NCI-H510A (cell line): ENCODE measurements at regions not wholly inside any gene's neighbourhood (a gene's known extent, or its start where the extent isn't known, plus 50 kb on each side); places are given as distances from the start of the nearest gene placed in this dataset.

Experiments
- DNase-seq: peaks from one replicate; lab custom pipeline; 2025; lab: John Stamatoyannopoulos, UW

- DNase-seq = no peak
Observed at GRCh38 chr16:74031551-74031950, 265.1 kb upstream of the PSMD7 start.

- DNase-seq = no peak
Observed at GRCh38 chr16:74030000-74030706, 266.5 kb upstream of the PSMD7 start.

DNA sequence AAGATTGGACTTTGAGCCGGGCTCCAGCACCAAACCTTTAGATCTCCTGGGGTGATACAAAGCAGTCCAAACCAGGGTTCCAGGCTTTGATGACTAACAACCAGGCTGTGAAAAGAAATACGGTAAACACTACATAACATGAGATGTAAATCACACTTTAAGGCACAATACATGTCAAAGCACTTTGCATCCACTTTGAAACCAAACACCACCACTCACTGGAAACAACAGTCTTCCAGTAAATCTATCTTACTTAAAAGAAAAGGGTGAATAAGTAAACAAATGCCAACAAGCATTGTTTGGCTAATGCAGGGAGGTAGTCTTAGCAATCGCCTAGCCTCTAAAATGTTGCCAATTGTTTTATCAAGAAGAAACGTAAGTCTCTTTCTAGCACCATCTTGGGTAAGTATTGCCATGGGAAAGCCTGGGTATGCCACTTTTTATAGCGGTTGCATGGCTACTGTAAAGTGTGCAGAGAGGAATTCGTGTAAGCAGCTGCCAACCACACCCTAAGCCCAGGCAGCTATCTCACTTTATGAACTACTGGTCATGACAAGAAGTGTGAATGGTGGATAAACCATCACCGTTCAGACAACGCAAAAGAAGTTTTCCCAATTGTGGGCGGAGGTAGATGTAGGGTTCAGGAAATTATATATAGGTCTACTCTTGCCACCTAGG lies 267.4 kb upstream of the PSMD7 start:
- DNase-seq = peak; percentile 48

GRCh38 chr16:74026373-74027281 lies 270.0 kb upstream of the PSMD7 start:
- no peak for DNase-seq

DNA sequence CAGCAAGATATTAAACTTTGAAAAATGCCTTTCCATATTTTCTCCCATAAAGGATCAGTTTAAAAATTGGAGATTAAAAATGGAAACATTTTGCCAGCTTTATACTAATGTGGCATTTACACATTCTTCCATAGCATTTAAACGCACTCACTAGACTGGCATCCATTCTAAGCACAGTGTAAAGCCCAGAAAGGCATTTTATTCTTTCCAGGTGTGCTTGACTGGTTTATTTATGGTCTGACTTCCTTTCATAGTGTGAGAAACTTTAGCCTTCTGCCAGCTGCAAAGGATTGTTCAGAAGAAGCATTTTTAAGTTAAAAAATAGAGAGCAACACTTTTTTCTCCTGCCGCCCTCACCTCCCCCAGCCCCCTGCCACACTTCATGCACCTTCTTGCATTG lies 271.7 kb upstream of the PSMD7 start:
- no peak for DNase-seq

DNA sequence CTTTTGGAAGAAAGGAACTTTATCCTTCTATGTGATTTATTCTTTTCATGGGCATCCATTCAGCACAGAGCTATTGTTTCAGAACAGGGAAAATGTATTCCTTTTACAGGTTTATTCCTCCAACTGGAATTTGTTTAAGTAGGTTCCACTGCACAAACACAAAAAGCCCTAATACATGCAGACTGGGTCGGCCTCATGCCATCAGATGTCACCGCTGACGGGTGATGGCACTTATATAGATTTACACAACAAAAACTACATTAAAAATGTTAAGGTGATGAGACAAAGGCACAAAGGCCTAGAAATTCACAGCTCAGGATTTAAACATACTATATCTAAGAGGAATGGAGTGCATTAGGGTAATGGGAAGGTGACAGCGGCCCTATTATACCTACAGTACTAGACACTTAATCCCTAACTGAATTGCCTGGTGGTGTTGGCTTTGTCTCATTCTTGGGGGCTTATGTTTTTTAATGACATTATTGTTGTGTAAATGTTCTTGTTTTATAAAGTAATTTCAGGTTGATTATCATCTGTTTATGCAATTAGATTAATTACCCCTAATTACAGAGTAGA lies 276.4 kb upstream of the PSMD7 start:
- DNase-seq = no peak

- DNase-seq = peak; percentile 21
Observed at GRCh38 chr16:74019612-74020011, 277.0 kb upstream of the PSMD7 start.

GRCh38 chr16:74015953-74016352 lies 280.7 kb upstream of the PSMD7 start:
- no peak for DNase-seq

- DNase-seq = no peak
Observed at GRCh38 chr16:73998707-73999106, 297.9 kb upstream of the PSMD7 start.

DNA sequence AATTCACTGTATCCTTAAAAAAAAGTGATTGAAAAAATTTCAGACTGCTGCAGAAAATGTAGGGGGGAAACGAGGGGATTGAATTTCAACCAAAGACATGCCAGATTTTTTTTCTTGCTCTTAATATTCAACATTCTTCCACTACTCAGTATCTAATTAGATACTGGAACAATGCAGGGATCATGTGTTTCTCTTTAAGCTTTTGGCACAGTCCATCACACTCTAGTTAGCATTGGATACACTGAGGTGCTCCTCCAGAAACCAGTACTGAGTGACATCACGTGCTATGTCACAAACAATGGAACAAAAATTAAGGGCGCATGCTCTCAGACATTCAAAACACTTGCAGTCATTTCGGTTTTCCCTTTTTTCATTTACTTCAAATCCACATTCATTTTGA lies 298.6 kb upstream of the PSMD7 start:
- DNase-seq = no peak

DNA sequence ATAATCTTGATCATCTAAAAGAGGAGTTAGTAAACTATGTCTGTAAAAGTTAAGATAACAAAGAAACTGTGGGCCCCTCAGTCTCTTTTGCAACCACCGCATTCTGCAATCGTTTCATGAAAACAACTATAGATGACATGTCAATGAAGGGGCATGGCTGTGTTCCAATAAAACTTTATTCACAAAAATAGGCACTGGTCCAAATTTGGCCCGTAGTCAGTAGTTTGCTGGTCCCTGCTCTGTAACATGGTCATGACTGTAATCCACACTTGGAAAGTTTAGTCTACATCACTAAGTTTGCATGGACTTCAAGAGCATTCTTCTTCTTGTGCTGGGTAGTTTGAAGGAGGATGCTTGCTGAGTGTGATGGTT lies 299.3 kb upstream of the PSMD7 start:
- no peak for DNase-seq

DNA sequence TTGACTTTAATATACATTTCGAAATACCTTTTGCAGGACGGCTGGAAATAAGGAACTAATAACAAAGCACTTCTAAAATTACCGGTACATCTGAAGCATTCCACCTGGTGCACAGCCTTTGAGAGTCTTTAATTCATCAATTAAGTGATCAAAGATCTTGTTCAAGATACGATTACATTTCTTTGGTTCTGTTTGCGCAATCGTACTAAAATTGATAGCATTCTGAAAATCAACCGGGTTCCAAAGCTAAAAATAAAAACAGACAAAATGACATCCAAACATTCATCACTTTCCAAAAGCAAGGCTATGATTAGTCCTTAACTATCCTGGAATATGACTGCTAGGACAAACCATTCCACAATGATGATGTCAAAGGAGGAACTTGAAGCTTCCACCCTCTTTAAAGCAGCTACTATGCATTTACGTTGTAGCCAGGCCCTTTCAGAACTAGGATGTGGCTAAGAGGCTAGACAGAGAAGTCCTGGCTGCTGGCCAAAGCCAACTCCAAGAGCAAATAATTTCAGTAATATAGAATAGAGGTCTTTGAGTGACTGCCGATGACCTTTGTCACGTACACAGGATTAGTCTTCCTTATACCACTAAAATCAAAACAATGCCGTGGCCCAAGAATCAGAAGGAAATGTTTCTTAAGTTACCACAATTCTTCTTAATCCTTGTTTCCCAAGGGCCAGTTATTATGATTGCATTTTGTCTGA lies 299.8 kb upstream of the PSMD7 start:
- peak; percentile 29 for DNase-seq

GRCh38 chr16:73993878-73994277 lies 302.7 kb upstream of the PSMD7 start:
- no peak for DNase-seq

DNA sequence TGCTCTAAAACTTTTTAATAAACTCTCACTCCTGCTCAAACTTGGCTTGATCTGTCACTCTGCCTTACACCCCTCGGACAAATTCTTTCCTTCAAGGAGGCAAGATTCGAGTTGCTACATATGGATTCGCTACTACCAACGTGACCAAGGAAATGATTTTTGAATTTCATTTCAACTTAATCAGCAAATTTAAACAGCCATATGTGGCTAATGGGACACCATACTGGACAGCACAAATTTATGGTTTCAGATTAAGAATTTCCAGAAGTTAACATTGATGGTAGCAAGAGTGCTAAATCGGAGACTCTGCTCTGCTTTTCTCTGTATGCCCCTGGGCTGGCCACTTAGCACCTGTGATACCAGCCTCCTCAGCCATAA lies 318.2 kb upstream of the PSMD7 start:
- no peak for DNase-seq

DNA sequence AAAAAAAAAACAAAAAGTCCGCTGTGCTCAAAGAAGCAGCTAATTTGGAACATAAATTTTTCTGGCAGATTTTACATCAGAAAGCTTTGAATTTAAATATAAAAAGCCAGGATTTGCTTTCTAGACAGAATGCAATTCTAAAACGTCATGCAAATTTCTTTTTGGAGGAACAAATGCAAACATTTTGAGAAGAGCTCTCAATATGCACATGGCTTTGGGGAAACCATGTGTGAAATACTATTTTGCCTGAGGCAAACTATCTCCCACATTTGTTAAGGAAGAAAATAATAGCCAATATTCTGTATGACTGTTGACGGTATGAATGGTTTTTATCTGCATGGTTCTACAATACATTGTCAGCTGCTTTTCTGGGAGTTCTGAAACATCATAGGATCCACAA lies 320.0 kb upstream of the PSMD7 start:
- DNase-seq = no peak

- no peak for DNase-seq
Observed at GRCh38 chr16:73973174-73973573, 323.4 kb upstream of the PSMD7 start.

DNA sequence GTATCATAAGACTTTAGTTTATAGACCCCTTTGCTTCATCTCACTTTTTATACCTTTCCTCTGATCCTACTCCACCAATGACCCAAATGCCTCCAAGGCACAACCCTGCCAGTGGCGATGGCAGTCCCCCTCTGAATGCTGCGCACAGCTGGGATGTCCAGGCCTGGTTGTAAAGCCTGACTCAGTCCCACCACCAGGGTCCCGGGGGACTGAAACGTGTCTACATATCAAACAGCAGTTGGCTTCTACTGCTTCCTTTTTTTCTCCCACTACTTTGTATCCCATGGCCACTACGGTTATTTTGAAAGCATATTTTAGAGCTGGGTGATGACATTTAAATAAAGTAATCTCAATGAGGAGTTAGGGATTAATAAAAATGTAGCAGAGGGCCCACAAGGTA lies 329.8 kb upstream of the PSMD7 start:
- DNase-seq = no peak

GRCh38 chr16:73965591-73965990 lies 331.0 kb upstream of the PSMD7 start:
- no peak for DNase-seq

DNA sequence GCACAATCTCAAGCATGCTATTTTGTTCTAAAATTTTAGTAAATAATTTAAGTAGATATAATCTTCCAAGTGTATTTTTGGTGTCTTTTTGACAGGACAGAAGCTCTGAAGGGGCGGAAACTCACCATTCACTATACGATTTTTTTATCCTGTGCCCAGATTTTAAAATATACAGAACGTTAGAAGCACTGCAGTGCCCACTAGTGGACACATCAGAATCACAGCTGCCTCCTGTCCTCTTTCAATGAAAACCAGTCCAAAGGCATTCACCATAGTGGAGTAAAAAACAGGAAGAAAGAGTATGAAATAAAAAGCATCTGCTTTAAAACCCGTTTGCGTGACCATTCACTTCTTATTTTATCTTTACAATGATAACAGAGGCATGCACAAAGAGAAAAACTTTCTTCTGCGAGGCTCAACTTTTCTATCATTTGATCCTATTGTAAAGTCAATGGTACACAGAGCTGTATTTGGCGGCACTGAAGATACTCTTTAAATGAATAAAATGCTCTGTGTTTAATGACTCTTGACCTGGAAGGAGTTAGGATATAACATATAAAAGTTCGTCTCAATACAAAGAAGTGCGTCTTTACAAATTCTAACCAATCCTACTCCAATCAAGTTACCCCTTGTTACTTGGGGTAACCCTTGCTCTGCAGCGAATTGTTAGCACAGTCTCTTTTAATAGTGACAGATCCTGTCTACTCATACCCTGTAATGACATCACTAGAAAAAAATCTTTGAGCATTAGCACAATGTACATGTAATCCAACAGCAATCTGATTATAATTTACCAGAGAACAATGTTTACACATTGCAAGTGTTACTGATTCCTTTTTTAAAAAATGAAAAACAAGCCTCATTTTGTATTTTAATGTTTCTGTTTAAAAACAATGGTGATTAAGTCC lies 339.8 kb upstream of the PSMD7 start:
- DNase-seq = no peak

- DNase-seq = no peak
Observed at GRCh38 chr16:73955702-73956101, 340.9 kb upstream of the PSMD7 start.

DNA sequence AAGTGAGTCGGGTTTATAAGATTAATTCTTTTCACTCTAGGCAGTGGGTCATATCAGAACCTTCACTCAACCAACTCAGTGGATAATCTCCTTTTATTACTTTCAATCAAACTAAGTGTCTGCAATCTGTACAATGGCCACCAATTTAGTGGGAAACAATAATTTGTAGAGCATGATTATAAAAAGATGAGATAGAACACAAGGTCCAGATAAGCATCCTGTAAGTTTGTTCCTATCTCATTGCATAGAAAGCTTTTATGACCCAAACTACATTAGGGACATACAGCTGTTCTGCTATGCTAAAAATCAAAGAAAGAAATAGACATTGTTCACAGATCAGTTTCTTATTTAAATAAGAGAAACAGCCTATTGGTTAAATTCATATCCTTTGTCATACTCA lies 341.4 kb upstream of the PSMD7 start:
- no peak for DNase-seq
